ENCODE measurements at regions not wholly inside any gene's neighbourhood (a gene's known extent, or its start where the extent isn't known, plus 50 kb on each side); places are given as distances from the start of the nearest gene placed in this dataset.
A peak's percentile ranks its signal among the peaks of the same experiment; 100 is the strongest.
"Not testable (repeated sequence)": the region's sequence is repeated elsewhere in the genome, so short reads cannot be mapped to it uniquely, and the experiment has no call there.

- peak; percentile 8 for DNase-seq
Measured at GRCh38 chr17:27944546-27945332, 51.6 kb upstream of the LYRM9 start.

DNA sequence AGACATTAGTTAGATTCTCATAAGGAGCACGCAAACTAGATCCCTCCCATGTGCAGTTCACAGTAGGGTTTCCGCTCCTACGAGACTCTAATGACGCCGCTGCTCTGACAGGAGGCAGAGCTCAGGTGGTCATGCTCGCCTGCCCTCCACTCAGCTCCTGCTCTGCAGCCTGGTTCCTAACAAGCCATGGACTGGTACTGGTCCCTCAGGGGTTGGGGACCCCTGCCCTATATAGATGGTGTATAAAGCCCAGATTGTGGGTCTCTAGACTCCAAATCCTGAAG is 52.1 kb upstream of the LYRM9 start:
- no peak for DNase-seq

DNA sequence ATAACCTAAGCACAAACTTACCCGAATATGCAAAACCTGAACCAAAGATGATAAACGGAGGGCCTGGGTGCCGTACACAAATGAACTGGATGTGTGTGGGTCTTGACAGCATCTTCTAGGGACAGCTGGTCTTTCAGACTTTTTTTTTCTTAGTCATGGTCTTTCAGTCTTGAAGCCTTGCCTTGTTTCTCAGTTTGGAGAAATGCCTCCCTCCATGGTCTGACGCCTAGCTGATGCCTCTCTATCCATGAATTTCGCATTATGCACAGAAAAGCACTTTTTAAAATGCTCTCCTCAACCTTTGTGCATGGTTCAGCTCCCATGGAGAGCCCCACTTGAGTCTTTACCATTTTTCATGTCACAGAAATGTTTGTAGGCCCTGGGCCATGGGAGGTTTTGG is 52.8 kb upstream of the LYRM9 start:
- DNase-seq = peak; percentile 20

DNA sequence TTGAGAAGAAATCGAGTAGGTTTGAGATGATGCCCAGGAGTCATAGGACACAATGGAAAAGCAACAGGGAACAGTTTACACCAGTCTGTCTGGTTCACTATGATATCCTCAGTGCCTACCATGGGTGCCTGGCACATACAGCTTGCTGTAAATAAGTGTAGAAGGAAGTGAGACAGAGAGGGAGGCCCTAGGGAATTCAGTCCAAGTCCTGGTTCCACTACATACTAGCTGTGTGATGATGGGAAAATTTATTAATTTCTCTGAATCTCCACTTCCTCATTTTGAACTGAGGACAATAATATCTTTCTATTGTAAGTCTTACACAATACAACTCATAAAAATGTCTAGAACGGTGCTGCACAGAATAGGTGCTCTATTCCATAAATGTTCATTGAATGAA is 53.3 kb upstream of the LYRM9 start:
- no peak for DNase-seq

GRCh38 chr17:27947005-27947406 is 53.8 kb upstream of the LYRM9 start:
- DNase-seq = no peak

DNA sequence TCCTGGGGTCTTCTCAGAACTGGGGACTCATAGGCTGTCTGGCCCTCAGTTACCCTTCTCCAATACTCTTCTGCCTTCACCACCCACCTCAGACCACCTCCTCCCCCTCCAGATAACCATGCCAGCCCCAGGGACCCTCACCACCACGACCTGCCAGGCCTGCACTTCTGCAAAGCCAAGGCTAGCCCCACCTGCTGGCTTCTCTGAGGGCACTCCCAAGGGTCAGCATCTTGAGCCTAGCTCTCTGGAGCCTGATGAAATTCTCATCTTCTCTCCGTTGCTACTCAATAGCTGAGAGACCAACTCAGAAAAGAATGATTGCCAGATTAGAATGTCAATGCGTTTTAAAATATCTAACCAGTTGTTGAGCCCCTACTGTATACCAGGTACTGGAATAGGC is 56.1 kb upstream of the LYRM9 start:
- DNase-seq = no peak

DNA sequence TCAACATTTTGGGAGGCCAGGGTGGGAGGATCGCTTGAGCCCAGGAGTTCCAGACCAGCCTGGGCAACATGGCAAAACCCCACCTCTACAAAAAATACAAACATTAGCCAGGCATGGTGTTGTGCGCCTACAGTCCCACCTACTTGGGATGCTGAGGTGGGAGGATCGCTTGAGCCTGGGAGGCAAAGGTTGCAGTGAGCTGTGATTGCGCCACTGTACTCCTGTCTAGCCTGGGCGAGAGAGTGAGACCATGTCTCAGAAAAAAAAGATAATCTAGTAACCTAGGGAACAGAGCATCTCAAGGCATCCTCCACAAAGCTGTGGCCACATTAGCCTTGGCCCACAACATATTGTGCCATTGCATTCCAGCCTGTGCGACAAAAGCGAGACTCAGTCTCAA is 57.1 kb upstream of the LYRM9 start:
- not testable (repeated sequence) for DNase-seq

DNA sequence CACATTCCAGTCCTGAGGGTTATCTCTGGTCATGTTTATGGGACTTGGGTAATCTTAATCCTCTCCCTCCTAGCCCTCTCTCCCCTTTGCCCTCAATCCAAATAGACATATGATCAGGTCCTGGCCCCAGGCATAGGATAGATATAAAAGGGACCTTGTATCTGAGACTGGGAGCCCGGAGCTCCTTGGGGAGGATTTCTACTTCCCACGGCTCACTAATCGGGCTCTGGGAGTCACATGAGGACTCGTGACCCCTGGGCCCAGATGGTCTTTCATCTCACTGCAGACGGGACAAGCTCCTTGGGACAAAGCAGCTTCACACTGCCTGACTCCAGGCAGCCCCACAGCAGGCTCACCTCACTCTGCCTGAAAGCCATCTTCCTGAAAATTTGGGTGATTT is 57.8 kb upstream of the LYRM9 start:
- DNase-seq = no peak

GRCh38 chr17:27951872-27952271 is 58.7 kb upstream of the LYRM9 start:
- no peak for DNase-seq

DNA sequence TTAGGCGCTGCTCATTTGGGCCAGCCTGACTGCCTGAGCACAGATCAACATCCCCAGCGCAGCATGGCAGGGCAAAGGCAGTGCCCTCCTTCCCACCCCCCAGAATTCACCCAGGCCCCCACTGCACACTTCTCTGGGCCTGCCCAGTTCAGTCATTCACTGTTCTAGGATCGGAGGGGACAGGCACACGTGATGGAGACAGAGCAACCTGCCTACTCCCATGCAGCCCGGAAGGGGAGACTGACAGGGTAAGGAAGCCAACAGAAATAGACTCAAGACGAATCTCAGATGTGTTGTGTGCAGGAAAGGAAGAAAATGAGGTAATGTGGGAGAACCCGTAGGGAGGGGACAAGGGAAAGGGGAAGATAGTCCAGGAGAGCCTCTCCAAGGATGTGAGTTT is 59.2 kb upstream of the LYRM9 start:
- no peak for DNase-seq

DNA sequence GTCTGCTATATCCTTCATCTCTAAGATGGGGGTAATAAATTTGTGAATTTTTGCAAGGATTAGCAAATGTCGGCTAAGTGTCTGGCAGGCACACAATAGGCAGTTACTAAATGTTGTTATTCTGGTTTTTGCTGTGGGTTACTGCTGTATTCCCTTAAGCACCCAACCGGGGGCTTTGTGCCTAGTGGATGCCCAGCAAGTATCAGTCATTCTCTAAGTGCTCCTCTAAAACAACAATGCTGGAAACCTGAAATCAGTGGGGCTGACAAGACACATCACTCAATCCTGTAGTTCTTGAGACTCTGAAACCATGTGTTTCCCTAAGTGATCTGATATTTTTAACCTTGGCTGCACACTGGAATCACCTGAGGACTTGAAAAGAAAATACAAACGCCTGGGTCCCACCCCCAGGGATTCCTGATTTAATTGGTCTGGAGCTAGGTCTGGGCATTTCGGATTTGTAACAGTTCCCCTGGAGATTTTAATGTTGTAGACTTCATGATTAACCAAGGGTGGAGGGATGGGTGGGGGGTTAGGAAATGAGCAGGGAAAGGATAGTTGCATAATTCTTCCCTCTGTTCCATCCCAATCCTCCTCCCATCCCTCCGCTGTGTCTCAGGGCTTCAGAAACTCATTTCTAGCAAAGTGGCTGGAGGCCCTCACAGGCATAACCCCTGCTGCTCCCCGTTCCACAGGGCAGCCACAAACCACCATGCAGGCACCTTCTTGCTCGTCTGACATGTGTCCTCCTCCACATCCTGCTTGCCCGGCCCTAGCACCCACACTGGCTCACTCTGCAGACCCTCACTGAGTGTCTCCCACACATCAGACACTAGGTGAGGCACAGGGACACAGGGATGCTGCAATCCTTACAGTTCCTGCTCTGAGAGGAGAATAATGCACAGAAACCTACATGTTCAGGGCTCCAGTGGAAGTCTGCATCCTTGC is 61.7 kb upstream of the LYRM9 start:
- no peak for DNase-seq

DNA sequence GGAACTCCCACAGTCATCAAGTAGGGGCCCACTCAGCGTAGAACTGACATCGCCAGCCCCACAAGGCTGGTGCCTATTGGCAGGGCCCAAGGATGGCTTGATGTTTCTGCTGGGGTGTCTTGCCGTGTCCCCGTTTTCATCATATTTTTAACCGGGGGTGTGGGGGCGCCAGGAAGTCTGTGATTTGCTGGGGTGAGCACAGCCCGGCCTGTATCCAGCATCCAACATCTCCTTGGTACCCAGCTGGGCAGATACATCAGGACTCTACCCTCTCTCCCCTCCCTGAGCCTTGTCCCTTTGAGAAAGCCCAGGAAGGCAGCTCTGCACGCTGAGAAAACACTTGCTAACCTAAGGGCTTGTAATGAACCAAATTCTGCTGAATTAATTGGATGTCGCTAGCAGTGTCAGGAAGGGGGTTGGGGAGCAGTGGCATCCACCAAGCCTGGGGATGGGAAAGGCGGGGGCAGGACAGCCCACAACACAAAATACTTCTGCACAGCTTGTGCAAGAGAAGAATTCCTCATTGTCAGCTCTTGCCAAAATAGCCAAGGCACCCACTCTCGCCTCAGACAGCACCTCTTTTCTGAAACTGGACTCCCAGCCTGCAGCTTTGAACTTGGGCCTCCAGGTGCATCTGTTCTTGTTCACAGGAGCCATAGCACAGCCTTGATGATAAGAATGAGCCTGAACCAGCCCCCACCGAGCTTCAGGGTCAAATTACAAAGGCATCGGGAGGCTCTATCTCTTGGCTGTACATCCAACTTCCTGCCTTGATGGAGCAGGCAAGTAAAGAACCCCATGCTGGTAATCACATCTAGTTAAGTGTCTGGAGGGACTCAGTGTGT is 63.7 kb upstream of the LYRM9 start:
- DNase-seq = no peak

DNA sequence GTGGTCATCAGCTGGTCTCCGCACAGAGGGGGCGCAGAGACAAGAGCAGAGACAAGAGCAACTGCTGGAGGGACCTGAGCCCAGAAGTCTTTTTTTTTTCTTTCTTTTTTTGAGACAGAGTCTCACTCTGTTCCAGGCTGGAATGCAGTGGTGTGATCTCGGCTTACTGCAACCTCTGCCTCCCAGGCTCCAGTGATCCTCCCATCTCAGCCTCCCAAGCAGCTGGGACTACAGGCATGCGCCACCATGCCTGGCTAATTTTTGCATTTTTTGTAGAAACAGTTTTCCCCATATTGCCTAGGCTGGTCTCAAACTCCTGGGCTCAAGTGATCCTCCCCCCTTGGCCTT is 64.3 kb upstream of the LYRM9 start:
- not testable (repeated sequence) for DNase-seq

- DNase-seq = no peak
Measured at GRCh38 chr17:27958708-27959381, 65.7 kb upstream of the LYRM9 start.

GRCh38 chr17:27959382-27959709 is 66.2 kb upstream of the LYRM9 start:
- no peak for DNase-seq

GRCh38 chr17:27960183-27960849 is 67.2 kb upstream of the LYRM9 start:
- no peak for DNase-seq

- not testable (repeated sequence) for DNase-seq
Measured at GRCh38 chr17:27962581-27962980, 69.4 kb upstream of the LYRM9 start.

DNA sequence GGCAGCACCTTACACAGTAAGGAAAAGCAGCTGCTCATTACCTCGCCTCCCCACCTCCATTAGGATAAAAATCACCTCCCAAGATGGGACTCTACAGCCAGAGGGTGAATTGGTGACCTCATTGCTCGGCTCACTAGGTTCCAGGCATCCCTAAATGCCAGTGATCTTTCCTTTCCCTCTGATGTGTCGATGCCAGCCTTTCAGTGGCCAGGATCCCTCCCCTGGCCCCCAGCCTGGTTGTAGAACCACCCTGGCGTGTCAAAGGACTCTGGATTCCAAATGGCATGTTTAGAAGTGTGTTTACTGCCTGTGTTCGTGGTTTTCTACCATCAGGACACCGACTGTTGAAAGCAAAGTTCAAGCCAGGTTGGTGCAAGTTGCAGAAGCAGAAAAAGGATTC is 72.1 kb upstream of the LYRM9 start:
- no peak for DNase-seq

DNA sequence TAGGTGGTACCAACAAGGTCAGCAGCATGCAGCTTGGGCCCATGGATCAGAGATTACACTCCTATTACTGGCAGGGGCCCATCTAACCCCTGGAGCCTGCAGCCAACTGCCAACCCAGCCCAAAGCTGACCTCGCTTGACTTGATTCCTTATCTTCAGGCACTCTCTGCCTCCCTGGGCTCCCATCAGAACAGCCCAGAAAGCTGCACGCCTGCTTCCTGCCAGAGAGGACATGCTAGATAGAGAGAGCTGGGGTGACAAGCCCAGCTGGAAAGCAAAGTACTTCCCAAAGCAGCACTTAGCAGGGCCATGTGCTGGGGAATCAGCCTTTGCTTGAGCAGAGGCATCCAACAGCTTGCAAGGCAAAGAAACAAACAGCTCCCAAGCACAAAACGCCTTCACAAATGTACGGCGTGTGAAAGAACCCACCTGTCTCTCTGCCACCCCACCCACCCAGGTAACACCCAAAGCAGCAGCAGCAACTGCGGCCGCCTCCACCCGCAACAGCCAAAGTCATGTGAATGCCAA is 74.2 kb upstream of the NLK start:
- no peak for DNase-seq

- no peak for DNase-seq
Measured at GRCh38 chr17:27970587-27970986, 71.9 kb upstream of the NLK start.

DNA sequence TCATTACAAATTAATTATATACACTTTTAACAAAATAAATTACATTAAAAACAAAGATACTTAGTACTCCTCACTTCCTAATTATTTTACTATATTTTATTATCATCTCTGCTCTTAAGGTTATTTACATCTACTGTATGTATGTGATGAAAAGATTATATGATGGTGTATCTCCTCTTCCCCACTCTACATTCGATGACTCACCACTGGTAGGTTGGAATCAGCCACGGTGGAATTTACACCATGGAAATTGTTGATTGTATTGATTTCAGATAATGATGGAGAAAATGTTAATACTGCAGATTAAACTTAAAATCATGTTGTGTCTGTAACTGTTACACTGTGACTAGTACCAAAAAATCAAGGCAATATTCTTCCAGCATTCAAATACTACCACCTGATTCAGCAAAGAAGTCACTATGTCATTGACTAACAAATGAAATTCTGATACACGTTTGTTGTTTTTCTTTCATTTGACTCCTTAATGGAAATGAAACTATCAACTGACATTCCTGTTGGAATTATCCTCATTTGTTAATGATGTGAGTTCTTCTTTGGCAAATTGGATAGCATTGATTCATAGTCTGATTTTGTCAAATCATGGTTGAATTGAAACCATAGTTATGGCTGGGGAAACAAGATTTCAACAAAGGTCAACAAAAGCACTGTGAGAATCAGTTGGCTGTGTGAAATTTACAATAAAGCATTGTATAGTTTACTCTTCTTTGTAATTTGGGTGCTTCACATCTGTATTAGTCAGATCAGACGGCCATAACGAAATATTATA is 69.0 kb upstream of the NLK start:
- no peak for DNase-seq
